ENCODE measurements at regions not wholly inside any gene's neighbourhood (a gene's known extent, or its start where the extent isn't known, plus 50 kb on each side); places are given as distances from the start of the nearest gene placed in this dataset.

DNA sequence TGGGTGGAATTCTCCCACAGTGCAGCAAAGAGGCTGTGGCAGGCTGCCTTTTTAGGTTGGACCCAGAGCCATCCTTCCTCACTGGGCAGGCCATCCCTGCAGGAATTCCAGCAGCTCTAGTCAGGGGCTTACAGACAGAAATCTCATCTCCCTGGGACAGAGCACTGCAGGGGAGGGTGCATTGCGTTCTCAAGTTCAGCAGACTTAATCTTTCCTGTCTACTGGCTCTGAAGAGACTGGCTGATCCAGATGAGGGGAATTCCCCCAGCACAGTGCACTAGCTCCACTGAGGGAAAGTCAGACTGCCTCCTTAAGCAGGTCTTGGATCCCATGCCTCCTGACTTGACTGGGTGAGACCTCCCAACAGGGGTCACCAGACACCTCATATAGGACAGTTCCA, 899.7 kb upstream of the VRK2 start:
- Histone ChIP-seq H3K27me3 (ENCODE audit: control insufficient read depth, insufficient read depth, low read length) (no peaks in the 10 kb centered on the region), H3K4me3 (ENCODE audit: insufficient read depth, low read depth, low read length) (no peak overlapping the region), H3K36me3 (replicated peaks; ENCODE audit: control insufficient read depth, insufficient read depth, low read length) (no peaks in the 10 kb centered on the region)
- no peak for DNase-seq

DNA sequence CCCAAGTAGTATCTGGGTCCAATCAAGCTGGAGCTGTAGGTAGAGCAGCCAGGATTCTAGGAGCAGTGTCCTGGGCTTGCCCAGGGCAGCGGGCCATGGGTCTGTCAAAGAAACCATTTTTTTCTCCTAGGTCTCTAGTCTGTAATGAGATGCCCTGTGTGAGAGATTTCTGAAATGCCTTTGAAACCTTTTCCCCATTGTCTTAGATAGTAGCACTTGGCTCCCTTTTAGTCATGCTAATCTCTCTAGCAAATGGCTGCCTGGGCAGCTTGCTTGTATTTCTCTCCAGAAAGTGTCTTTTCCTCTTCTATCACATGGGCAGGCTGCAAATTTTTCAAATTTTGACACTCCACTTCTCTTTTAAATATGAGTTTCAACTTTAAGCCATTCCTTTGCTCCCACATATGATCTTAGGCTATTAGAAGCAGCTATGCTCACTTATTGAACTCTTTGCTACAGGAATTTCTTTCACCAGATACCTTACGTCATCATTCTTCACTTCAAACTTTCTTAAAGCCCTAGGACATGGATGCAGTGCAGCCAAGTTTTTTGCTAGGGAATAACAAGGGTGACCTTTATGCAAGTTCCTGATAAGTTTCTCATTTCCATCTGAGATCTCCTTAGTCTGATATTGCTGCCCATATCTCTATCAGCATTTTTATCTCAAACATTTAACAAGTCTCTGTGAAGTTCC, 890.2 kb upstream of the VRK2 start:
- H3K4me3 ChIP-seq (ENCODE audit: insufficient read depth, low read depth, low read length): no peak overlapping the region
- DNase-seq: peak; percentile 11
- H3K36me3 ChIP-seq (replicated peaks; ENCODE audit: control insufficient read depth, insufficient read depth, low read length): no peaks in the 10 kb centered on the region
- no peaks in the 10 kb centered on the region for H3K27me3 ChIP-seq (ENCODE audit: control insufficient read depth, insufficient read depth, low read length)

DNA sequence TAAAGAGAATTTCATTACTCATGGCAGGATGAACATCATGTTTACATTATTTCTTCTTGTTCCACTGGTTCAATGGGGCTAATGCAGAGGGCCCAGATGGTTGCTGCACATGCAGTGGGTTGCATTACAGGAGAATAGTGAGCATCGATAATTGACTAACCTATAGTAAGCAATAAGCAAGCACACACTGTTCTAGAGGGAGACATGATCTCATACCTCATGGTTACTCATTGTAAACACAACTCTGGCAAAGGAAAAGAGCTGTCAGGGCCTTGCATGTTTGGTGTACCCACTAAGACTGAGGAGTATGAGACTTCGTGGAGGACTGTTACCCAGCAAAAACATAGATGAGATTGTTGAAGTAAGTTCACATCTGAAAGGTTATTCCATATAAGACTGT, 885.6 kb upstream of the VRK2 start:
- H3K4me3 ChIP-seq (ENCODE audit: insufficient read depth, low read depth, low read length): no peak overlapping the region
- no peaks in the 10 kb centered on the region for H3K36me3 ChIP-seq (replicated peaks; ENCODE audit: control insufficient read depth, insufficient read depth, low read length)
- H3K27me3 ChIP-seq (ENCODE audit: control insufficient read depth, insufficient read depth, low read length): no peaks in the 10 kb centered on the region
- DNase-seq: no peak

DNA sequence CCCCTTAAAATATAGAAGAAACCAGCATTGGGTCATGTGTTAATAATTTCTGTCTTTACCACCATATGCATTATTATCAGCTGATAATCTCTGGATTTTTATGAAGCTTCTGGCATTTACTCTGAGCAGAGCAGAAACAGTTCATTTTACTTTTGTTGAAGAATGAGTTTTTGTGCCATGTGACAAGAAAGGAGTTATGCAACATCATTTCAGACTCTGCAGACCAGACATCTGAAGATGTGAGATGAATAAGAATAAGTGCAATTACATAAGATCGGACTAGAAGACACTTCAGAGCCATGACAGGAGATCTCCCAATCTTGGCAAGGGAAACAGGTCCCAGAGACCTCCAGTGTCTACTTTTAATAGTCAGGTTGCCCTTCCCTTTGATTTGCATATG, 869.4 kb upstream of the VRK2 start:
- Histone ChIP-seq H3K27me3 (ENCODE audit: control insufficient read depth, insufficient read depth, low read length) (no peaks in the 10 kb centered on the region), H3K4me3 (ENCODE audit: insufficient read depth, low read depth, low read length) (no peak overlapping the region), H3K36me3 (replicated peaks; ENCODE audit: control insufficient read depth, insufficient read depth, low read length) (no peaks in the 10 kb centered on the region)
- no peak for DNase-seq

DNA sequence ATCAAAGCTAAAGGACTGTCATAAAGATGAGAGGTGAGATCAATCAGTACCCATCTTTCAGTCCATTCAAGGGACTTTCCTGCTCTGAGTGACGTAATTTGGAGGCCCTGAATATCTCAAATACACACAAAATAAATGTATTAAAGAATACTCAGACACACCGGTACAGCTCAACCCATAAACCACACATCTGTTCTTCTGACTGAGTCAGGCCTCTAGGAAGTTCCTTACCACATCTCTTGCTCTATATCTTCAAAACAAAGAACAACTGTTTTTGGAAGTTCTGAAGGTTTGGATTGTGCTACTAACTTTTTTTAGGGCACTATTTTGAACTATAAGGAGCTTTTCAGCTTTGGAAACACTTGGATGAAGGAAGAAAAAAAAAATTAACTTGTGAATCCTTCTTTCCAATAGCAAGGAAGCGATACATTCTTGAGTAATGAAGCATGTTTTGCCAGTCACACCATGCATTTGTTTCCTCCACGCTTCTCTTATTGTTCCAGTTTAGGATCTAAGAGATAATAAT, 866.5 kb upstream of the VRK2 start:
- Histone ChIP-seq H3K36me3 (replicated peaks; ENCODE audit: control insufficient read depth, insufficient read depth, low read length) (no peaks in the 10 kb centered on the region), H3K4me3 (ENCODE audit: insufficient read depth, low read depth, low read length) (no peak overlapping the region), H3K27me3 (ENCODE audit: control insufficient read depth, insufficient read depth, low read length) (no peaks in the 10 kb centered on the region)
- no peak for DNase-seq

DNA sequence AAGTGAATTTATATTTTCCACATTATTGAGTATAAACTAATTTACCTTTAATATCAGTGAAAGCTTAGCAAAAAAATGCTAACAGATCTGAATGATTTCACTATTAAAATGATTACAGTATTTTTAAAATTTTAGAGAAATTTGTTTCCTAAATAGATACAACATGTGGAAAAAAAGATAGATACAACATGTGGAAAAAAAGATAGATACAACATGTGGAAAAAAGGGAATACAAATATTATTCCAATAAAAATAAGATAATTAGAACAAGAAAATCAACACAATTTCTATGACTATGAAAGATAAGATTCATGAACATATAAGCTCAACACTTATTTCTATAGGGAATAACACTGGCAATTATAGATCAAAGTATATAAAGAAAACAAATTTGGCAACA, 865.9 kb upstream of the VRK2 start:
- Histone ChIP-seq H3K27me3 (ENCODE audit: control insufficient read depth, insufficient read depth, low read length) (no peaks in the 10 kb centered on the region), H3K4me3 (ENCODE audit: insufficient read depth, low read depth, low read length) (no peak overlapping the region), H3K36me3 (replicated peaks; ENCODE audit: control insufficient read depth, insufficient read depth, low read length) (no peaks in the 10 kb centered on the region)
- DNase-seq: no peak

DNA sequence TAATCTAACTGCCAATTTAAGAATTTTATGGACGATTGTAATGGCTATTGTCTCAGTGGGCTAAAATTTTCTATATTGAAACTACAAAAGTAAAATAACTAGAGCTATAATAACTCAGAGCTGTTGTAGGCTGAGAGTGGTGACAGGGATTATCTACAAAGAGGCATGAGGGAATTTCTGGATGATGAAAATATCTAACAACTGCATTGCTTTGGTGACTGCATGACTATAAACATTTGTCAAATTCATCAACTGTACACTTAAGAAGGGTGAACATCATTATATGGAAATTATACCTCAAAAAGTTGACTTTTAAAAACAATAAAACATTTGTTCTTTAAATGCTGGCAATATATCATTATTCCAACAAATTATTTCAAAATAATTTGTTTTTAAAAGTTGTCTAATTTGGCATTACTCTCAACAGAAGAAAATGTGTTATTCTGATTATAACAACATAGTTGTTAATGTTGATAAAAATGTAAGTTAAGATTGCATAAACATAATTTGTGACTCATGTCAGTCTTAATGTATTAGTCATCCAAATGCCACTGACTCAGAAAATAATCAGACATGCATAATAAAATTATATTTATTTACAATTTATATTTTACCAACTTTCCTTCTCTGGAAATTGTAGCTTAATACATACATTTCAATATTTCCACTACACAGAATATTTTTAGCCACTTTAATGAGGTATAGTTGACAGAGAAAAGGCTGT, 865.1 kb upstream of the VRK2 start:
- Histone ChIP-seq H3K27me3 (ENCODE audit: control insufficient read depth, insufficient read depth, low read length) (no peaks in the 10 kb centered on the region), H3K36me3 (replicated peaks; ENCODE audit: control insufficient read depth, insufficient read depth, low read length) (no peaks in the 10 kb centered on the region), H3K4me3 (ENCODE audit: insufficient read depth, low read depth, low read length) (no peak overlapping the region)
- DNase-seq: no peak

DNA sequence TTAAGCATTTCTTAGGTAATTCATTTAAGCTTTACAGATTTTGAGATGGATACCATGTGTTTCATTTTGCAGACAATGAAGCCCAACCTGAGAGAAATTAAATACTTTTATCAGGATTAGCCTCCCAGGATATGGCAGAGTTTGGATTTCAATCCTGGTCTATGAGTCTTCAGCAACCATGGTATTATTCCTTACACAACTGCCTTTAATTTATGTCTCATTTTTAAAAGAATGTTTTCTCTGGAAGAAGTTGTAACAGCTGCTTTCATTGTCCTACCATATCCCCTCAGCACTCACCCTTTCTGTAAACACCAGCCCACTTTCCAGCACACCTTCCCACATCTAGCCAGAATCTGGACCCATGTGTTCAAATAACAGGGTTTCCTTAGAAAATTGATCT, 863.7 kb upstream of the VRK2 start:
- no peak overlapping the region for H3K4me3 ChIP-seq (ENCODE audit: insufficient read depth, low read depth, low read length)
- no peaks in the 10 kb centered on the region for H3K27me3 ChIP-seq (ENCODE audit: control insufficient read depth, insufficient read depth, low read length)

DNA sequence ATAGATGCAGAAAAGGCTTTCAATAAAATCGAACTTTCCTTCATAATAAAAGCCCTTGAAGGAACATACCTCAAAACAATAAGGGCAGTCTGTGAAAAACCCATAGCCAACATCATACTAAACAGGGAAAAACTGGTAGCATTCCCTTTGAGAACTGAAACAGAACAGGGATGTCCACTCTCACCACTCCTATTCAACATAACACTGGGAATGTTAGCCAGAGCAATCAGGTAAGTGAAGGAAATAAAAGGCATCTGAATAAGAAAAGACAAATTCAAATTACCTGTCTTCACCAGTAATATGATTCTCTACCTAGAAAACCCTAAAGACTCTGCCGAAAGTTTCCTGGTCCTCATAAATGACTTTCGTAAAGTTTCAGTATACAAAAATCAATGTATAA, 861.0 kb upstream of the VRK2 start:
- no peak for DNase-seq
- Histone ChIP-seq H3K36me3 (replicated peaks; ENCODE audit: control insufficient read depth, insufficient read depth, low read length) (no peaks in the 10 kb centered on the region), H3K4me3 (ENCODE audit: insufficient read depth, low read depth, low read length) (no peak overlapping the region), H3K27me3 (ENCODE audit: control insufficient read depth, insufficient read depth, low read length) (no peaks in the 10 kb centered on the region)

More for the DNA sequence above, 863.7 kb upstream of the VRK2 start:
- H3K36me3 ChIP-seq (replicated peaks; ENCODE audit: control insufficient read depth, insufficient read depth, low read length): no peaks in the 10 kb centered on the region
- no peak for DNase-seq

DNA sequence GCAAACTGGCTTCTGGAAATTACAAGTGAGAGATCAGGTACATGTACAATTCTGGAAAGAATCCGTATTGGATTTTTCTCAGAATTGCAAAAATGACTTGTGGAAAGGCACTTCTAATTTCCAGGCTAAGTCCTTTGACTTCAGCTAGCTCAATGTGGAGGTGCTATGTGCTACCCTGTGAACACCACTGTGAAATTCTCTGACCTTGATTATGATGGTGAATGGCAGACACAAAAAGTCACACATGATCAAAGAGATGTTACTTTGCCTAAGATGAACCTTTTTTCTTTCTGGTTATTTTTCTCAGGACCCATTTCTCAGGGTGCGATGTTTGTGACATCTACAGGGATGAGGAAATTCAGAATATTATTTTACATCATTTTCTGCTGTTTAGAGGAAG, 856.6 kb upstream of the VRK2 start:
- no peak for DNase-seq
- H3K4me3 ChIP-seq (ENCODE audit: insufficient read depth, low read depth, low read length): no peak overlapping the region
- no peaks in the 10 kb centered on the region for H3K36me3 ChIP-seq (replicated peaks; ENCODE audit: control insufficient read depth, insufficient read depth, low read length)
- H3K27me3 ChIP-seq (ENCODE audit: control insufficient read depth, insufficient read depth, low read length): no peaks in the 10 kb centered on the region

DNA sequence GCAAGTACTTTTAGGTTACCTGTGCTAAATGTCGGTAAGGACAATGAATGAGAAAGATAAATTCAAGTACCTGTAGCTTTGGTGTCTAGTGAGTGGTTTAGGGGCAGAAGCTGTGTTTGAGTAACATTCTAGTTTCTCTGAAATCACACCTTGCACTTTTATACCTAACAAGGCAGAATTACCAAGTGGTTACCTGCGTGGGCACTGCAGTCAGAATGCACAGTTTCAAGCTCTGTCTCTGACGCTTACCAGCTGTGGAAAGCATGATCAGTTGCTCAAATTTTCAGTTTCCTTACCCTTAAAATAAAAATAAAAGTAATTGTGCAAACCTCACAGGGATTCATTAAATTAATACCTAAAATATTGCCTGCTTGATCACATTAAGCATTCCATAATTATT, 846.9 kb upstream of the VRK2 start:
- Histone ChIP-seq H3K36me3 (replicated peaks; ENCODE audit: control insufficient read depth, insufficient read depth, low read length) (no peaks in the 10 kb centered on the region), H3K4me3 (ENCODE audit: insufficient read depth, low read depth, low read length) (no peak overlapping the region), H3K27me3 (ENCODE audit: control insufficient read depth, insufficient read depth, low read length) (no peaks in the 10 kb centered on the region)
- no peak for DNase-seq

DNA sequence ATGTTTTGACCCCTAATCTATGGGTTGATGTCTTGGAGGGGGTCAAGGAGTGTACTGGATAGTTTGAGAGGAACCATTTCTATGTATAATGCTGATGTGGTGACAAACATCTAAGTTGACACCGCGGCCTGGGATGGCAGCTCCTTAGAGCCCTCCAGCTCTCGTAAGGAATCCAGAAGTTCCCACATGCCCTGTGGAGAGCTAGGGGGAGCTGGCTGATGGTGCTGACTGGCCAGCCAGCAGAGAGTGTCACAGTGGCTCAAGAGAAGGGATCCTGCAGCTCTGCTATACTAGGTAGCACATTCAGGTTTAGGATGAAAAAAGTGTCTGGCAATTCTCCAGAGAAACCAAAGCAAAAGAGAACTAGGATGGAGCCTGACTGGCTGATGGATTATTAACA, 842.2 kb upstream of the VRK2 start:
- Histone ChIP-seq H3K4me3 (ENCODE audit: insufficient read depth, low read depth, low read length) (no peak overlapping the region), H3K27me3 (ENCODE audit: control insufficient read depth, insufficient read depth, low read length) (no peaks in the 10 kb centered on the region), H3K36me3 (replicated peaks; ENCODE audit: control insufficient read depth, insufficient read depth, low read length) (no peaks in the 10 kb centered on the region)
- no peak for DNase-seq

DNA sequence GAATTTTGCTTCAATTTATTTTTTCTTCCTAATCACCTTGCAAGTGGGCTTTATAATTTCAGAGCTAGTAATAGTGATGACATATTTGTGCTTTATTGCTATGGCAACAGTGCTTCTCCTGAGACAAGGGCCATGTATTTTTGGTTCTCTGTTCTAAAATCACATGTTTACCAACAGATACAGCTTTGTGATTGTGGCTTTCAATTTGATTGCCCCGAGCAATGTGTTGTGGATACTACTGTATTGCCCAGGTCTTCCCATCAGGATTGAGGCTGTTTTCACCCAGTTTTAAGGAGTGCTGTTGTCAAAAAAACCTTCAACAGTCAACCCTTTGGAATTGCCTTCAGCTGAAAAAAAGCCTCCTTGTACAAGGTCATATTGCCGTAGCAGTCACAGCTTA, 841.4 kb upstream of the VRK2 start:
- Histone ChIP-seq H3K36me3 (replicated peaks; ENCODE audit: control insufficient read depth, insufficient read depth, low read length) (no peaks in the 10 kb centered on the region), H3K4me3 (ENCODE audit: insufficient read depth, low read depth, low read length) (no peak overlapping the region), H3K27me3 (ENCODE audit: control insufficient read depth, insufficient read depth, low read length) (no peaks in the 10 kb centered on the region)
- DNase-seq: no peak

DNA sequence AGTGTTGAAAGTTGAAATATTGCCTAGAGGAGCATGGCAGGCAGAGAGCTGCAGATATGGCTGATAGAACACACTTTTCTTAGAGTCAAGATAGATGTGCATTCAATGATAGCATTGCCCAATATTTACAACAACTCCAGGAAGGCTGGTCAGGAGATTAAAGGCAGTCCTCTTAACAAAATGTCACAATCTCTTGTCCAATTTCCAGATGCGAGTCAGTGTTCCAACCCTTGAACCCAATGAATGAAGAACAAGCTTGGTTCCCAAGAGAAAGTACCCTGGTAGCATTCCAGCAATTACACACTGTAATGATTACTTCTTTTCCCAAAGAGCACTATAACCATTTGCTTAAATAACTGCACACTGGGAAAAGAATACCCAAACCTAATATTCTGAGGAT, 839.4 kb upstream of the VRK2 start:
- Histone ChIP-seq H3K36me3 (replicated peaks; ENCODE audit: control insufficient read depth, insufficient read depth, low read length) (no peaks in the 10 kb centered on the region), H3K4me3 (ENCODE audit: insufficient read depth, low read depth, low read length) (no peak overlapping the region), H3K27me3 (ENCODE audit: control insufficient read depth, insufficient read depth, low read length) (no peaks in the 10 kb centered on the region)
- DNase-seq: no peak

DNA sequence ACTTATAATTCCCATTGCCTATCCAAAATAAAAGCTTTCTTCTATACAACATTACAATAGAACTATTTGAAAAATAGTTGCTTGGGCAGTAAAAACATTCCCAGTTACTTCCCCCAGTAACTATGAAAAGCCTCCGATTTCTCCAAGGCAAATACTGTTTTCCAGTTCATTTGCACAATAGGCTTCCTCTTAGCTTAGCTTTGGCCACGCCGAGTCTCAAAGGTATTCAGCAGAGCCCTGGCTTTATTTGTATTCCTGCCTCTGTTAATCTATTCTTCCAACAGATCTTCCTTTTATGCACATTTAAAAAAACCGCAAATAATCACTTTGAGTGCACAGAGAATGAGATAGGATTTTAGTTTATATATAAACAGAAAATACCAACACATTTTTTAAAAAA, 836.8 kb upstream of the VRK2 start:
- no peak overlapping the region for H3K4me3 ChIP-seq (ENCODE audit: insufficient read depth, low read depth, low read length)
- H3K36me3 ChIP-seq (replicated peaks; ENCODE audit: control insufficient read depth, insufficient read depth, low read length): no peaks in the 10 kb centered on the region
- no peak for DNase-seq

More for the DNA sequence above, 836.8 kb upstream of the VRK2 start:
- no peaks in the 10 kb centered on the region for H3K27me3 ChIP-seq (ENCODE audit: control insufficient read depth, insufficient read depth, low read length)
